Hippocampal formation (tissue), 2 donors: ENCODE measurements at regions not wholly inside any gene's neighbourhood (a gene's known extent, or its start where the extent isn't known, plus 50 kb on each side); places are given as distances from the start of the nearest gene placed in this dataset.

Experiments
- DNase-seq, 2 donors: peaks; one replicate each; lab custom pipeline; 2025; lab: John Stamatoyannopoulos, UW

DNA sequence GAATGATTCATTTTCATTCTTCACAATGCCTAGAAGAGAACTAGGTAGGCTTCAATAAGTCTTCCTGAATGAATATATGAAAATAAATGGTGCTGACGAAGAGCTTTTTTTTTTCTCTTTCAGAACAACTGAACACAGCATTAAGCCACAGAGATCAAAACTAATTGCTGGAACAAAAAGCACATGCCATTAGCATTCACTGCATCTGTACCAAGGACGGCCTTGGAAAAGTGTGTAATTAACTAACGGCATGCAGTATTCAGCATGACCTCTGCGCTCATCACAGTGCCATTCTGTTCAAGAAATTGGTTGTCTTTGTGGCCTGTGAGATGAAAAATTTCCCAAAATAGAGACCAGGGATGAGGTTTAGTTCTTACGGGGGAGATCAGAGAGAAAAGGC is 99.3 kb downstream of the NUDT12 start:
- DNase-seq: no peak

DNA sequence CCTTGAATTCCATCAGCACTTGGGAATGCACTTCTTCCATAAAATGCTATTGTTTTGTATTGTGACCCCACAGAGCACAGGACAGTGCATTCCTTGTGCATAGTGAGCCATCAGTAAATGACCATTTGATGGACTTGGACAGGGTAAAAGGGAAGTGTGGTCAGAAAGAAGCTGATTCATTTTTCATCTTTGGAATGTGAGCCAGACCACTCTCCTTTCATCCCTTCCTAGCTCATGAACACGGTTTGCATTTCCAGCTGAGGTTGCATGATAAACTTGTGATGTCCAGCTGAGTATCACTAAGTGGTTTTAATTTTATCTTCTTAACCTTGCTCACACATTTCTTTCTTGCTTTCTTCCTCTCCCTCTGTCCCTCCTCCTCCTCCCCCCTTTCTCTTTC is 101.3 kb downstream of the NUDT12 start:
- DNase-seq: no peak

DNA sequence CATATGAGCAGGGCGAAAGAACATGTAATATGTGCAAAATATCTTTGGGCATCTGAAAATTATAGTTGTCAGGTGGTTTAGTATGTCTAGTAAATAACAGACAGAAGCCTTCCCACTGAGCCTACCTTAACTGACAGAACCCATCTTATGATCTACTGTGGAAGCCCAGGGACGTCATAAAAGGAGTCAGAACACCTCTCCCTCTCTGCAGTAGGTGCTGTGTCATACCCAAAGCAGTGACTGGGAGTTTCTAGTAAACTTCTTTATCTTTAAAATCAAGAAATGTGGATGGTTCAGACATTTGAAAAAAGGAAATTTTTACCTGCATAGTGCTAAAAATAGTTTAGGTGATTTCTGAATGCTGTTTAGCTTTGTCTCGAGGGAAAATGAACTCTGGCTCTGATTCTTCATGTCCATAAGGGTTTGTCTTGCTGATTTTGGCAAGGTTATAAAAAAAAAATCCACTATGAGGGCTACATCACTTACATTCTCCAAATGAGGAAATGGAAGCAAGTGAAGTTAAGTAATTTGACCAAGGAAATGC is 104.0 kb downstream of the NUDT12 start:
- no peak for DNase-seq

DNA sequence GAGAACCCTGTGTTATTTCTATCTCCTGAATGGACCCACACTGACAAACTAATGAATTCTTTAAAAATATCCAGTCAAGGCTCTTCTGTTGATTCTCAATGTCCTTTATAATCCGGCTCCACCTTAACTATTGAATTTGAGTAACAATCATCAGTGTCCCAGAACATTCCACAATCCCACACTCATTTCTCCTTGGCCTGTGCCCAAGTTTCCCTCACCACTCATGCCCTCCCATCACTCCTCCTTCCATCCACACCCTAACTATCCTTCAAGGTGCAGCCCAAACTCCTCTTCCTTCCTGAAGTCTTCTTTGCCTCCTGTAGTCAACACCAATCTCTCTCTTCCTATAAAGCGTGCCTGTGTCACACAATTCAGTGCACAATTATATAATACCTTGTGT is 106.1 kb downstream of the NUDT12 start:
- DNase-seq: no peak

DNA sequence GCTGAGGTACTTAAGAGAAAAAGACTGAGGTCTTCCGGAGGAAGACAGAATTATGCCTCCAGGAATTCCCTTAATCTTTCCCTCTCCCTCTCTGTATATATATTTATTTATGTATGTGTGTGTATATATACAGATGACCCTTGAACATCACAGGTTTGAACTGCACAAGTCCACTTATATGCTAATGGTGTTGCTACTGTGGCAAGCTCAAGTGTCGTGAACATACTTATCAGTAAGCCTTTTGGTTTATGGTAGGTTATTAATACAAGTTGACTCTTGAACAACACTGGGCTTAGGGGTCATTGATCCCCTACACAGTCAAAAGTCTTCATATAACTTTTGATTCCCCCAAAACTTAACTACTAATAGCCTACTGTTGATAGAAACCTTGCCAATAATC is 106.8 kb downstream of the NUDT12 start:
- no peak for DNase-seq

DNA sequence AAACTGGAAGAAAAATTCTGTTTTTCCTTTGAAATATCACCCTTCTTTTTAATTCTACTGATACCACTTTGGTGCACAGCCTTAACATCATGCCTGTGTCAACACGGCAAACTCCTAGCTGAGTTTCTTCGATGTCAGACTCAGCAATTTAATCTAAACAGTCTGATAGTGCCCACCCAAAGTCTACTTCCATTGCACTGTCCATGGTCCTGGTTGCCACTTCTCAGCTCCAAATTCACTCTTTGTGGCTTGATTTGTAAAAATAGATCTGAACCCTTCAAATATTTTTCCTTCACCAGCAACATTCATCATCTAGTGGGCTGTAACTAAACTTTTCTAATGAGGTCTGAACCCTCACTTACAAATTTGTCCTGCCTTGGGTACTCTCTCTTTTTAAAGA is 107.8 kb downstream of the NUDT12 start:
- no peak for DNase-seq

DNA sequence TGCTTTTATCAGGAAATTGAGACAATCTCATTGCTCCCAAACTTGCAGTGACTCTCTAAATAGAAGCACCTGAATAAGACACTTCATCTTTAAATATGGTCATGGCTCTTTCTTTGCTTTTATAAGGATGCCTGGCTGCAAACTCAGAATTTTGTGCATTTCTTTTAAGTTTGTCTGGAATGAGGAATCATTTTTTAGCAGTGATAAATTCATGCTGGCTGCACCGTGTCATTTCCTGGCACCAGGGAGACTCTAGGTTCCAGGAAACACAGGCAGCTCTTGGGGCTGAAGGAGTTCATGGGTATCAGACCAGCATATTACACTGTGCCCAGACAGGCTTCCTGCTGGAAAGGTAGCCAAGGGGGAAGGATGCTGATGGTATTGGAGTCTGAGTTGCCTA is 109.9 kb downstream of the NUDT12 start:
- no peak for DNase-seq

DNA sequence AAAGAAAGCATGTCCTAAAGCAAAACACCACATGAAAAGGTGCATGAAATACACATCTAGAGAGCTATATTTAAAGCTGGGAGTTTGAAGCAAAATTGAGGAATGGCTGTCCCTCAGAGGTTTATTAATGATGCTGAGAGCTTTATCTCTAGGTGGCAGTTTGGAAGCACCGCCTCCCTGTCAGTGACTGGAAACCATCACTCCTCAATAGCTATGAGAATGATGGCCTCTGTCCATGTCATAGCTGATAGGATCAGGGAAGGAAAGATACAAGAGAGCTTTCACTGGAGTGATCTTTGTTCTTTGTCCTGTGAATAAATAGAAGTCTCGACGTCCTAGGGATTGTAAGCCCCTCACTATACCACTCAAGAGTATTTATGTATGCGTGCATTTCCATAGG is 110.5 kb downstream of the NUDT12 start:
- DNase-seq: no peak

DNA sequence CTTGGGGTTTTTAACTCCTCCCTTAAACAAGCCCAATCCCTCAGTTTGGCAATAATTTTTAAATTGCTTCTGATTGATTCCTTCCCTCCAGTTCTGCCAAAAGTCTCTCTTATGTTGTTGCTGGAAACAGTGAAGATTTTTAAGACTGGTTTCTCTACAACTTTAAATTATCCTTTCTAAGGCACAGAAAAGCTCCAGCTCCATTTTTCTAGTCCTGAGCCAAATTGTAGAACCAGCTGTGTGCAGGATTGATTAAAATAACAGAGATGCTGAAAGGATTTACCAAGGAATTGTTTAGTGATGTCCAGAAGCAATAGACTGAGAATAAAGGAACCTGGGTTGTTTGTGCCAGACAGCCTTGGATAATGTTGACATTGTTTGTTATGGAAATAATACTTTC is 111.3 kb downstream of the NUDT12 start:
- DNase-seq: no peak

DNA sequence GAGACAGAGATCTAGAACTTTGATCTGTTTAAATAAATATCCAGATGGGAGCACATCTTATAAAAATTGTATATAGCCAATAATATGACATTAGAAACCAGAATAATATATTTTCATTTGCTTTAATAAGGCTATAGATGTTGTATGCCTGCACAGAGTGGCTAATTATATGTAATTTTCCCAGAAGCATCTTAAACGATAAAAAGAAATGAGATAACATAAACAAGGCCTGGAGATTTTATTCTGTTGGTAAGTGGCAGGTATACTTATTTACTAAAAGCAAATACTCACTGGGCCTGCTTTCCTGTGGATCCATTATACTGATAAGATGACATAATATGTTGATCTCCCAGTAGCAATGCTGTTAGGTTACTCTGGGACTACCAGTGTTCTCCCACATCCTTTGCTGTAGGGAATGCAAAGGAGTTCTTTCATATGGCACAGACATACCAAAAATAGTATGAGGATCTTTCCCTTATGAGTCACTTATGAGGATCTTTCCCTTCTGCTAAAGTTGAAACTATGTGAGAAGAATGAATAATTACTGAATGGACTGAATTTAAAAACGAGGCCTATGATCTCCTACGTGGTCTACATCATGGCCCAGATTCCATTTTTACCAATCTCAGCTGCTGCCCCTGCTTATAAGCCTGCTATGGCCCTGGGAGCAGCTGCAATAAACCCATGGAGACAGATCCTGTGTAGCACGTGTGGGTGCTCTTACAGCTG is 112.1 kb downstream of the NUDT12 start:
- peak in 1 of 2 donors; percentile 16 for DNase-seq

DNA sequence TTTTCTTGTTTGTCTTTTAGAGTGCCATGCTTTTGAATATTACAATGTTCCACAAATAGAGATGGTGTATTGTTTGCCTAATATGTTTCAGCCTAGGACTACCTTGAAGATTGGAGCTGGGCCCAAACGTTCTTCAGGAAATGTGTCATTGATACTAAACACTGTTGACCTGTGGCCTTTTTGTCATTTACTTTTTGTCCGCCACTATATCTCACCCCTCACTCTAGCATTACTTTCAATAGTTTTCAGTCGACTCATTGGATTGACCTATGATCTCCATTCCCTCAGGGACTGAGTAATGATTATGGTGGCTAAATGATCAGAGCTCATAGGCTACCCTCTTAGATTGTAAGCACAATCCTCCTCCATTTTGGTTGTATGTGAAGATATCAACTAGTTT is 115.8 kb downstream of the NUDT12 start:
- no peak for DNase-seq

DNA sequence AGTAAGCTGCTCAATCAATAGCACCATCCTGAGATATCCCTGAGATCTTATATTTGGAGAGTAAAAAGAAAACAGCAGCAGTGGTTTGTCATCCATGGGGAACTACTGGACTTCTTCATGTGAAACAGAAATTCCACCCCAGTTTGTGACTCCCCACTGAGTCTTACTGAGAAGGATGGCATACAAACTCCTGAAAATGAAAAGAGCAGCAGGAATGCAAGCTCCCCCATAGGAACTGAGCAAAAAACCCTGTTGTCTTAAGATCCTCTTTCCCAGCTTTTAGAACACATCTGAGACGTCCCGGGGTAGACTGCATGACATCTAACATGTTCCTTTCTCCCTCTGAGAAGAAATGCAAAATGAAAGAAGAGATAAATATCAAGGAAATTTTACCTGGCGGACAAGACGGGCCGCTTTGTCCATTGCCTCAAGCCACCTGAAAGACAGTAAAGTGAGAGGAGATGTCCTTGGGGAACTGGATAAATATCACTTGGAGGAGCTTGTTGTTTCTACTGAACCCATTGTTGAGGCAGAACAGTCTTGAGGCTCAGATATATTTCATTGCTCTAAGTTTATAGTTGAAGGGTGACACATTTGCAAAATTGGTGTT is 117.1 kb downstream of the NUDT12 start:
- no peak for DNase-seq

DNA sequence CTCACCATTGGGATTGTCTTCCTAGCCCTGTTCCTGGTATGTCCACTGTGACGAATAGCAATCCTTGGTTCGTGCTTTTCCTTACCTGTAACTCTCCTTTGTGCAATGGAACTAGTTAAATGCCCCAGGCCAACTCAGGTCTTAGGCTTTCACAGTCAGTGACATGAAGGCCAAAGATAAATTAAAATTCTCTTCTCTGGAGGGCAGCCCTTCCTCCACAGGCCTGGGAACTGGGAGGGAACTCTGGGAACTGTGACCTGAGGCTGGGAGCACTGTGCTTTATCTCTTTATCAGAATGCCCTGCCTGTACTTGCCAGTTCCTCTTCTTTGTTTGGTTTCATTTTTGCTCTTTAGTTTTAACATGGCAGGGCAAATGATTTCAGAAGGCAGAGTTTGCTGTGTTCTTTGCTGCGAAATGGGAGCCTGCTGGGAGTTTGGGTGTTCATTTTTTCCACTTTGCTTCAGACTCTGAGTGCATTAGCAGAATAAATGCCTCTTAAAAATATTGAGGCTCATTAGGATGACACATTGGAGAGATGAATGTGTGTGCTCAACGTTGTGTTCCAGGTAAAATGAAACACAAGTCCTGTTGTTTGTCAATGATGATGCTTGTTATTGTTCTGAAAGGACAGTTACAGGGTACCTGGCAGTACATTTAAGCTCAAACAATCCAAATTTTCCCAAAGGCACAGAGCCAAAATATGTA is 118.1 kb downstream of the NUDT12 start:
- DNase-seq: no peak

DNA sequence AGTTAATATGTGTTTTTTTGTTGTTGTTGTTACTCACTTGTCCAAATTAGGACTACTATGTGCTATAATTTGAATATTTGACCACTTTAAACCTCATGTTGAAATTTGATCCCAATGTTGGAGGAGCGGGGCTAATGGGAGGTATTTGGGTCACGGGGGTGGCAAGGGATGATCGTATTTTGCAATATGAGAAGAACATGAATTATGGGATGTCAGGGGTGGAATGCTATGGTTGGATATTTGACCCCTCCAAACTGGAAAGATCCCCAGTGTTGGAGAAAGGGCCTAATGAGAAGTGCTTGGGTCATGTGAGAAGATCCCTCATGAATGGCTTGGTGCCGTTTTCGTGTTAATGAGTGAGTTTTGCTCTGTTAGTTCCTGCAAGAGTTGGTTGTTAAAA is 119.8 kb downstream of the NUDT12 start:
- no peak for DNase-seq

DNA sequence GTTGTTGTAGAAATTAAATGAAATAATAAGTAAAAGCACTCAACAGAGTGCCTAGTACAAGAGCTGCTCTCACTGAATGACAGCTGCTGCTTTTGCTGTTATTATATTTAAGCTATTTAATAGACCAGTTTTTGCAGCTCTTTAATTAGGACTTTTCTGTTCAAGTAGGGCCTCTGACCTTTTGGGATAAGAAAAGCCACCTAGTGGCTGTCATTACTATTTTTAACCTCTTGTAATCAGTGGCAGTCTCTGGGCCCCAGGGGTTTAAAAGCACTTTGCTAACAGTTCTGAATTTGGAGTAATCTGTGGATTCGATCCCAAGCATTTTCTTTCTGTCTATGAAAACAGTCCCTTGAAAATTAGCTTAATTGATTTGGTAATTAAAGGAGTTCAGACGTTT is 121.1 kb downstream of the NUDT12 start:
- DNase-seq: no peak

DNA sequence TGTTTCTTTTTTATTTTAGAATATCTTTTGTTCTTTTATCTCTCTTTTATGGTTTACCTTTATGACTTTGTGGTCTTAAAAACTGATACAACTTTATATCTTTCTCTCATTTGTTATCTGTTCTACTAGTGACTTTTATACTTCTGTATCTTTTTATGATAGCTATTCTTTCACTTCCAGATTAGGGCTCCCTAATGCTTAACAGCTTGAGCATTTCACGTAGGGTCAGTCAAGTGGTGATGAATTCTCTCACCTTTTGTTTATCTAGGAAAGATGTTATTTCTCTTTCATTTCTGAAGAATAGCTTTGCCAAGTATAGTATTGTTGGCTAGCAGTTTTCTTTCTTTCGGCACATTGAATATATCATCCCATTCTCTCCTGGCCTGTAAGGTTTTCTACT is 123.6 kb downstream of the NUDT12 start:
- no peak for DNase-seq

DNA sequence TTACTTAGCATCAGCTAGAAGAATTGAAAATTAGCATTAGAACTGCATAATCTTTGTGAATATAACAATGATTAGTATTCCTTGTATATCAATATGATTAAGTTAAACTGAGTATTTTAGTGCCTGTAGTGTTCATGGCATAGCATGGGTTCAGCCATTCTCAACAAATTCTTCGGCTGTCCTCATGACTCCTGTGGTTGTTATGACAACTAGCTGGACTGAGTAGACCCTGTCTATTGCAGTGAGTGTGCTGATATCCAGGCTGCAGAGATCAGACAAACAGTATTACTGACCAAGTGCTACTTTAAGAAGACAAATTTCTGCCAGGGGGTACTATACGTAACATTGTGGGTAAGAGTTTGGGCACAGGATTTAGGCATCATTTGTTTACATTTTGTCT is 125.9 kb downstream of the NUDT12 start:
- no peak for DNase-seq

DNA sequence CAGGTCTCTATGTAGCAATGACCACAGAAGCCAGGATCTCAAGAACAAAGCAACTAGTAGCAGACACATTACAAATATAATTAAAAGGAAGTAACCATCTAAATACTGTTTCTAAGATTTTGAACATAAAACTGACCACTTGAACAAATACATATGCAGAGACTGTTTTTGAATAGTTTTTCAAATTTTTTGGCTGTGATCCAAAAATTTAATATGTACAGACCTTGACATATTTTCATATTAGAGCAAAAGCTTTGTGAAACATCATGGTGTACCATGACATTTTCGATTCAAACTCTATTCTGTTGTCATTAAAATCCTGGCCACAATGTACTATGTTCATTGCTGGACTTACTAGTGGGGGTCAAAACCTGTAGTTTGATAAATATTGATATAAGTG is 126.5 kb downstream of the NUDT12 start:
- DNase-seq: no peak

DNA sequence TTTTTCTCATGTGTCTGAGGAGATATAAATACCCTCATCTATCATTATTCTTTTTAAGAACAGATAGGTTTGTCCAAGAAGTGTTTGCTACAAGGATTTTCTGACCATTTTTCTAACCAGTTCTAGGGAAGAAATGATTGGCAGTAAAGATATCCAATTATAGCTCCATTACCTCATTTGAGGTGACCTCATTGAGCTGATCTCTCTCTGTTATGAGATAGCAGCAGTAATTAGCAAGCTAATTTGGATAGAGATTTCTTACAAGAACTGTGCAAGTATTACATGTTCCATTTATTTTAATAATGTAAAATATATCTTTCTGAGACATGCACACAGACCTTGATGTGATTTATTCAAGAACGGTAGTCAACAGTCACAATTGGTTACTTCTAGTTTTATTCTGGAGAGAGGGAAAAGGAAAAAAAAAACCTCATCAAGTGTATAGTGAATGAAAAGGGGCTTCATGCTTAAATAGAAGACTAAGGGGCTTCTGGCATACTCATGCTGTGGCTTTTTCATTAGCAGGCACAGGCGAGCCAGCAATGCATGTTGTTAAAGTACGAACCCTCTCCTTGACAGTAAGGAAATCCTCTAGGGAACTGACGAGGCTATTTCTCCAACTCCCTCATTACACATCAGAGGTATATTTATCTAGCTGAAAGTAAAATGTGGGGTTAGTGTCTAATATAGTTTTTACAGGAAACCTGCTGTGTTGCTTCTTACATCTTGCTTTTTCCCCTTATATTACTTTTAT is 127.3 kb downstream of the NUDT12 start:
- DNase-seq: no peak

DNA sequence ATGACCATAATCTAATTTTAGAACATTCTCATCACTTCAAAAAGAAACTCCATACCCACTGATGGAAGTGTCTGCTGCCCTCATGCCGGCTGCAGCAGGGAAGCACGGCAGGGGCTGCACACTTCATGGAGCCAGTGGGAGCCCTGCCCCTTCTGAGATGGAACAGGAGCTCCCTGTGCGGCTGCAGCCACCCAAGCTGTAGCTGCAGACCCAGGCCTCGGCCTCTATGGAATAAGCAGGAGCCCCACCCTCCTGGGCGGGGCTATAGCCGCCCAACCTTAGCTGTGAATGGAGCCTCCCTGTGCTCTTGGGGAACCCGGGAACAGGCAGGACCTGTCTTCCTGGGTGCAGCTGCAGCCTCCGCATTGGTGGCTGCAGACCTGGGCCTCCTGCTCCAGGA is 128.5 kb downstream of the NUDT12 start:
- no peak for DNase-seq

DNA sequence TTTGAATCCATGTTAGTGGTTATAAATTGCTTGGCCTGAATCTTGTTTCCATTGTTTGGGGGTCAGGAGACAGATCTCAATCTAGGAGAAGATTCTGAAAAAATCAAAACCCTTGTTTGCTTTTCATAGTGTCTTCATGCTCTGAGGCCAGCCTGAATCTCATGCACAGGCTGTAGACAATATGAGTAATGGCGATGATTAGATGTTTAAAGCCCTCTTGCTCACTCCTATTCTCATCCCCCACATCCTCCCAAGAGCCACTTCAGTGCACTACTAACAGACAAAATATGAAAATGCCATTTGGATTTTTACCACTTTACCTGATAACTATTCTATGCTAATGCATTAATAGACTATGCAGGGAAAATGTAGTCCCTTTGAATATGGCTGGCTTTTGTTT is 129.4 kb downstream of the NUDT12 start:
- DNase-seq: no peak

DNA sequence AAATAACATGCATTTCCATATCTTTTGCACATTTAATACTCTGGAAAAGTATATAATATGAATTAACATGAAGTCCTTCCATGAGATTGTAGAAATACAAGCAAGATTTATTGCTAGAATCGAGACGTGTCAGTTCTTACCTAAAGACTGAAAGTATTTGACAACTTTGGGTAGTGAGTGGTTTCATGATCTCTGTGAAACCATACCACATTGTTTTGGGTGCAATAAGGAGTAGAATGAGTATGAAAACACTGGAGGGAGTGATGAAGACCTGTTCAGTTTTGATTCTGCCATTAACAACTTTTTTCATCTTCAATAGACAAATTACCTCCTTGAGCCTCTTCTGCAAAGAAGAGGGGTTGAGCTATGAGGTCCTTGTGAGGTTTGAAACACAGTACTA is 133.7 kb downstream of the NUDT12 start:
- DNase-seq: no peak
